HFFc6 (cell line): ENCODE measurements at regions not wholly inside any gene's neighbourhood (a gene's known extent, or its start where the extent isn't known, plus 50 kb on each side); places are given as distances from the start of the nearest gene placed in this dataset.

Source experiments
- DNase-seq: peaks from one replicate; pipeline ENCODE4 v3.0.0-alpha.2; 2018
- H3K27ac Mint-ChIP-seq: 2 replicates; pipeline ENCODE4 v1.8.0; 2020; ENCODE audit warnings: mild to moderate bottlenecking, mixed read lengths
- H3K27me3 Mint-ChIP-seq: 2 replicates; pipeline ENCODE4 v1.8.0; 2021; ENCODE audit warnings: mild to moderate bottlenecking, moderate library complexity, mixed read lengths; ENCODE audit not compliant: insufficient read depth
- H3K36me3 Mint-ChIP-seq: 2 replicates; pipeline ENCODE4 v1.8.0; 2021; ENCODE audit warnings: low read depth, mixed read lengths
- H3K4me1 Mint-ChIP-seq: 2 replicates; pipeline ENCODE4 v1.8.0; 2020; ENCODE audit warnings: low read depth, mixed read lengths
- H3K4me3 Mint-ChIP-seq: 2 replicates; pipeline ENCODE4 v1.8.0; 2020; ENCODE audit warnings: mild to moderate bottlenecking, moderate library complexity, mixed read lengths
- H3K9me3 Mint-ChIP-seq: 2 replicates; pipeline ENCODE4 v1.8.0; 2020; ENCODE audit warnings: mild to moderate bottlenecking, mixed read lengths
- TF ChIP-seq, protein P1 (sequence below): fragments of 200-600 bp; sonication (generic); IDR thresholded peaks from 2 replicates; pipeline ENCODE4 v1.5.0; 2021; ENCODE audit warnings: antibody characterized with exemption, mild to moderate bottlenecking

- TF ChIP-seq, protein P1, sequence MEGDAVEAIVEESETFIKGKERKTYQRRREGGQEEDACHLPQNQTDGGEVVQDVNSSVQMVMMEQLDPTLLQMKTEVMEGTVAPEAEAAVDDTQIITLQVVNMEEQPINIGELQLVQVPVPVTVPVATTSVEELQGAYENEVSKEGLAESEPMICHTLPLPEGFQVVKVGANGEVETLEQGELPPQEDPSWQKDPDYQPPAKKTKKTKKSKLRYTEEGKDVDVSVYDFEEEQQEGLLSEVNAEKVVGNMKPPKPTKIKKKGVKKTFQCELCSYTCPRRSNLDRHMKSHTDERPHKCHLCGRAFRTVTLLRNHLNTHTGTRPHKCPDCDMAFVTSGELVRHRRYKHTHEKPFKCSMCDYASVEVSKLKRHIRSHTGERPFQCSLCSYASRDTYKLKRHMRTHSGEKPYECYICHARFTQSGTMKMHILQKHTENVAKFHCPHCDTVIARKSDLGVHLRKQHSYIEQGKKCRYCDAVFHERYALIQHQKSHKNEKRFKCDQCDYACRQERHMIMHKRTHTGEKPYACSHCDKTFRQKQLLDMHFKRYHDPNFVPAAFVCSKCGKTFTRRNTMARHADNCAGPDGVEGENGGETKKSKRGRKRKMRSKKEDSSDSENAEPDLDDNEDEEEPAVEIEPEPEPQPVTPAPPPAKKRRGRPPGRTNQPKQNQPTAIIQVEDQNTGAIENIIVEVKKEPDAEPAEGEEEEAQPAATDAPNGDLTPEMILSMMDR, result no peak
- peaks cover 18% of the 10 kb centered on the region for H3K9me3 Mint-ChIP-seq
- no peak for DNase-seq
- no peaks in the 10 kb centered on the region for H3K36me3 Mint-ChIP-seq
- no peak overlapping the region for H3K27ac Mint-ChIP-seq
- H3K4me3 Mint-ChIP-seq, result no peak overlapping the region
- no peaks in the 10 kb centered on the region for H3K4me1 Mint-ChIP-seq
- no peaks in the 10 kb centered on the region for H3K27me3 Mint-ChIP-seq
Measured at GRCh38 chr14:82403987-82404386, 870.3 kb upstream of the SEL1L start.

DNA sequence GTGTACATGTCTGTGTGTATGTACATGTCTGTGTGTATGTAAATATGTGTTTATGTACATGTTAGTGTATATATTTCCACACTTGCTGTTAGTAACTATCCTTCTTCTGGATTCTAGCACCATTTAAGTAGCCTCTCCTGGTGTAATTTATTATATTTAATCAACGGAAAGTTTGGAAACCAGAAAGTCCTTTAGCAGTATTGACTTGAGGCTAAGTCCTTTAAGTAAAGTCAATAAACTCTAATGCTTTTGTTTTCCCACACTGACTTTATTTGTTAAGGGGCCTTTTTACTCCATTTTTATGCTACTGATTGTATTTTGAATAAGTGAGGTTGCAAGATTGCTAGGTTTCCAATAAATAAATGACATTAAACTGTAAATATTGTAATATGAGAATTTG is 876.4 kb upstream of the SEL1L start:
- H3K27me3 Mint-ChIP-seq, result no peaks in the 10 kb centered on the region
- no peak overlapping the region for H3K4me3 Mint-ChIP-seq
- no peaks in the 10 kb centered on the region for H3K36me3 Mint-ChIP-seq
- peaks cover 34% of the 10 kb centered on the region for H3K9me3 Mint-ChIP-seq
- H3K27ac Mint-ChIP-seq, result no peak overlapping the region
- H3K4me1 Mint-ChIP-seq, result no peaks in the 10 kb centered on the region
- DNase-seq, result no peak
- TF ChIP-seq, protein P1, result no peak

GRCh38 chr14:82411298-82411697 is 877.6 kb upstream of the SEL1L start:
- Mint-ChIP-seq H3K27ac (no peak overlapping the region), H3K27me3 (no peaks in the 10 kb centered on the region), H3K4me3 (no peak overlapping the region), H3K36me3 (no peaks in the 10 kb centered on the region), H3K9me3 (peaks cover 45% of the 10 kb centered on the region), H3K4me1 (no peaks in the 10 kb centered on the region)
- TF ChIP-seq, protein P1, result no peak
- no peak for DNase-seq

DNA sequence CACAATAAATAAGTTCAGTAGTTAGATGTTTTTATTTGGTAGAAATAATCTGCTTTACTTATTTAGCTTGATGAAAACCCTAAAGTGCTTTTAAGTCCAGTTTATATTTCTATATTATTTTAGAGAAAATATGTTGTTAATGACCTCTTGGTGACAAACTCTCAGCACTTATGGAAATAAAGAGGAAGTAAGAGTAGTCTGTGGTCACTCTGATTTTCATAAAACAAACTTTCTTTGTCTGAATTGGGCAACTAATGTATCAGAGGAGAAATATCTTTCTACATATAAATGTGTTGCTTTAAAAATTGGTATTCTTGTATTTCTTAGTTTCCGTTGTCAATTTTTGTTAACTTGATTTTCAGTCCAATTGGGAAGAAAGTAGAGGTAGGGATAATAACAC is 878.9 kb upstream of the SEL1L start:
- H3K27ac Mint-ChIP-seq, result no peak overlapping the region
- H3K4me3 Mint-ChIP-seq, result no peak overlapping the region

GRCh38 chr14:82414853-82415539 is 881.3 kb upstream of the SEL1L start:
- Mint-ChIP-seq H3K27ac (no peak overlapping the region), H3K27me3 (no peaks in the 10 kb centered on the region), H3K4me3 (no peak overlapping the region), H3K4me1 (no peaks in the 10 kb centered on the region), H3K9me3 (peaks cover 67% of the 10 kb centered on the region), H3K36me3 (no peaks in the 10 kb centered on the region)
- TF ChIP-seq, protein P1, result no peak
- DNase-seq, result no peak

More for the DNA sequence above, 878.9 kb upstream of the SEL1L start:
- TF ChIP-seq, protein P1, result no peak
- H3K9me3 Mint-ChIP-seq, result peaks cover 52% of the 10 kb centered on the region
- DNase-seq, result no peak
- no peaks in the 10 kb centered on the region for H3K27me3 Mint-ChIP-seq
- H3K4me1 Mint-ChIP-seq, result no peaks in the 10 kb centered on the region
- no peaks in the 10 kb centered on the region for H3K36me3 Mint-ChIP-seq
